Panc1 (cell line): ENCODE measurements at regions not wholly inside any gene's neighbourhood (a gene's known extent, or its start where the extent isn't known, plus 50 kb on each side); places are given as distances from the start of the nearest gene placed in this dataset.

Experiments
- CTCF ChIP-seq: fragments of 450-650 bp; IDR thresholded peaks from 2 replicates; pipeline ENCODE4 v1.5.1; 2017; ENCODE audit warnings: mild to moderate bottlenecking
- POLR2AphosphoS5 ChIP-seq: IDR thresholded peaks from 2 replicates; pipeline ENCODE4 v1.6.1; 2012; ENCODE audit warnings: mild to moderate bottlenecking, low read depth, low read length, moderate library complexity
- REST ChIP-seq, 2 experiments: IDR thresholded peaks; 2 replicates each; pipeline ENCODE4 v1.6.1; 2011 to 2012; ENCODE audit warnings: low read depth in 2 of 2, control low read depth in 1 of 2, low read length in 1 of 2, mild to moderate bottlenecking in 1 of 2, moderate library complexity in 1 of 2; ENCODE audit not compliant: insufficient read depth in 1 of 2

GRCh38 chr4:95761426-95761825, 78.5 kb upstream of the PDHA2 start:
- TF ChIP-seq CTCF (no peak), POLR2AphosphoS5 (no peak), REST (IDR thresholded peaks at IDR 0.05; ENCODE audit: insufficient read depth in 1 of 2, low read depth in 2 of 2, low read length in 1 of 2) (no peak)
